ENCODE measurements at regions not wholly inside any gene's neighbourhood (a gene's known extent, or its start where the extent isn't known, plus 50 kb on each side); places are given as distances from the start of the nearest gene placed in this dataset.

- no peak for DNase-seq (ENCODE audit: low read depth)
These were observed 209.2 kb upstream of the C14orf180 start for GRCh38 chr14:104370256-104370870.

GRCh38 chr14:104371031-104371430 lies 208.5 kb upstream of the C14orf180 start:
- DNase-seq (ENCODE audit: low read depth): no peak

- DNase-seq (ENCODE audit: low read depth): no peak
These were observed 207.6 kb upstream of the C14orf180 start for GRCh38 chr14:104371917-104372316.

- no peak for DNase-seq (ENCODE audit: low read depth)
These were observed 207.0 kb upstream of the C14orf180 start for GRCh38 chr14:104372390-104373054.

DNA sequence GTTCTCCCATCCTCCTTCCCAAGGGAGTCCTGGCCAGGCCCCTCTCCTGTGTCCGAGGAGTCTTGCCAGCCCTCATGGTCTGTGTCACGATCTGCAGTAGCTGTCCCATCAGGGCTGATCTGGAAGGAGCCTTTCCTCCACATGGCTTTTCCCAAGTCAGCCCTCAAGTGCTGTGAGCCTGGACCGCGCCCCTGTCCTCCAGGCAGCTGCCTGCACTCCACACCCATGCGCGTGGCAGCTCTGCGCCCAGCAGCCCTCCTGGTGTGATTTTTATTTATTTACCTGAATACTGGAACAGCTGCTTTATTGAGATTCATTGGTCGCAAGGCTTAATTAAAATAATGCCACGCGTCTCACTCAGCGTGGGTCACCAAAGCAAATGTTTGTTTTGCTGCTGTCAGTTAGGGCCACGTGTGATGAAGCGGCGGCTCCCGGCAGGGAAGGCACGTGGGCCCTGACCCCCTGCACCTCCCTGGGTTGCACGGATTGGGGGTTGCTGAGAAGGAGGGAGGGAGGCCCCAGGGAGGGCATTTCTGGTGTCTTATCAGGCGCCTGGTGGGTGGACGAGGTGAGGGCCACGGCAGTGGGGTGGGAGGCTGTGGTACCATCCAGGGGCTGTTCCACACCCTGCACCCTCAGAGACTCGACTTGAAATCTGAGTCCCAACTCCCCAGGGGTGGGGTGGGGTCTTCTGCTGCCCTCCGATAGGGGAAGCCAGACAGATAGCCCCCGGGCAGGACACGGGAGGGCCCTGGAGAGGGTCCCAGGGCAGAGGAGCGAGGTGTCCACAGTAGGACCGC lies 206.3 kb upstream of the C14orf180 start:
- DNase-seq (ENCODE audit: low read depth): no peak

- no peak for DNase-seq (ENCODE audit: low read depth)
These were observed 205.5 kb upstream of the C14orf180 start for GRCh38 chr14:104373855-104374717.

DNA sequence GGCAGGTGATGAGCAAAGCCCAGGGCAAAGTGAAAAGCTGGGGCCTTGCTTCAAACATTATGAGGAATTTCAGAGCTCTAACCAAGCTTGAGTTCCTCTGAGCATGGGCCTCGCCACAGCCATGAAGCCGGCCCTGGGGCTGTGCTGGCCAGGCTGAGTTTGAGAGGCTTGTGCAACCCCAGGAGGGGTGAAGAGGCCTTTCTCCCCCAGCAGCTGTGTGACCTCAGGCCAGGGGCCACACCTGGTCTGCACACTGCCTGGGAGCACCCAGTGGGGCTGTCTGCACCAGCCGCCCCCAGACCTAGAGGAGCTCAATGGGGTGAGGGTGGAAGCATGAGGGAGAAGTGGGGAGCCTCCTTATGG lies 204.9 kb upstream of the C14orf180 start:
- no peak for DNase-seq (ENCODE audit: low read depth)

- no peak for DNase-seq (ENCODE audit: low read depth)
These were observed 203.9 kb upstream of the C14orf180 start for GRCh38 chr14:104375551-104376201.

DNA sequence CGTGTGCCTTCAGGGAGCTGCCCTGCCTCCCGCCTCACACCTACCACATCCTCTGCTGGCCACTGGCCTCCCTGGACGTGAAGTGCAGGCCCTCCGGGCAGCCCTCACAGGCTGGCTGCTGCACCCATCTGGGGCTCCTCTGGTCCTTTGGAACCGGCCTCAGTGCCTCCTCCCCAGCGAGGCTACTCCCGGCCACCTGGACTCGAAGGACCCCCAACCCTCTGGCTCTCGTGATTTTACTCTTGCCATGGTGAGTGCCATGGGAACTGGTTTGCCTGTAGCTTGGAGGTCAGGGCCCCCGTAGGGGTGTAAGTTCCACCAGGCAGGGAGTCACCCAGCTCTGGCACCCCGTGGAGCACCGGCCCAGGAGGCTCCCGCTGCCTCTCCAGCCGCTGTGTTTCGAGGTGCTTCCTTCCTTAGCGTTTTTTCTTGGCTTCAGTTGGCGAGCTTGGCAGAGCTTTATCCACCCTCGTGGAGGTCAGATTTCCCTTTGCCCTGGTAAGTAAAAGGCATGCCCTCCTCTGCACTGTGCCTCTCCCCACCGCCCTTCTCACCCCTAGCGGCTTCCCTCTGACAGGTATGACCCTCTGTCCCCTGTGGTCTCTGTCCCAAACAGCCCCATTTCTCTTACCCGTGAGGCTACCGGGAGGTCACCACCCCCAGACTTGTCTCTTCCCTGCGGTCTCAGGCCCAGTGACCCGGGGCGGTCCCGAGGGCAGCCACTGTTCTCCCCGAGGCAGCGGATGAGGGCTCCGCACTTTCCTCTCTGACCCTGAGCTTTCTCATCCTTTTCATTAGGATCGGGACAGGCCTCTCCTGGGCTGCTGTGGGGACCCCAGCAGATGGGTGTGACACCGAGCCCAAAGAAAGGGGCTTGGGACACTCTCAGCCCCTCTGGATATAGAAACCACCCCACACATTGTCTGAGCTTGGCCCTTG lies 203.1 kb upstream of the C14orf180 start:
- DNase-seq (ENCODE audit: low read depth): no peak

DNA sequence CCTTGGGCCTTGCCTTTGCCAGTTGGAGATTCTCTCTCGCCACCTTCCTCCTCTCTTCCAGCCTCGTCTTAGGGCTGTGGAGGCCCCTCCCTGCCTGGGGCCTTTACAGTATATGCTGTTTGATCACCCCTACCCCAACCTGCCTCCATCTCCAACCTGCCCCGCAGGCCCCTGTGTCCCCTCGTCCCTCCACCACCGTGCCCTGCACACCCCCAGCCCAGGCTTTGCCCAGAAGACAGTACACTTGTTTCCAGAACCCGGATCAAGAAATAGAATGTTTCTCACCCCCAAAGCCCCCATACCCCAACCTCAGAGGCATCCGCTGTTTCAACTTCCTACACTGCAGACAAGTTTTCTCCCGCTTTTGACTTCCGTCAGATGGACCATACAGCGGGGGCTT lies 202.3 kb upstream of the C14orf180 start:
- no peak for DNase-seq (ENCODE audit: low read depth)

DNA sequence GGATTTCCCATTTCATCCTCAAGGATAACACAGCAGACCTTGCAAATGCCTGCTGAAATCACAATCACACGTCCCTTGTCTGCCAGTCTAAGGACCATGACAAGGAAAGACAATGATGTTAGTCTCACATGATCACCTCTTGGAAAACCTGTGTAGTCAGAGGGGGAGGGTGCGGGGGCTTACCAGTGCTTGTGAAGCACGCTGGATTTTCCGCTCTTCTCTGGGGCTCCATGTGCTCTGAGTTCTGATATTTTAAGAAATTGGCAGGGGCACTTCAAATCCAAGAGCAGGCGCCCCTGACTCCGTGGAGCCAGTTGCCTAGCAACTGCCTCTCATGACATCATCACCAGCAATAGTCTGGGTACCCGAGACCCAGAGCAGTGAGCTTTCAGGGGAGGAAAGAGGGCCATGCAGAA lies 200.9 kb upstream of the C14orf180 start:
- DNase-seq (ENCODE audit: low read depth): no peak

- DNase-seq (ENCODE audit: low read depth): no peak
These were observed 197.0 kb upstream of the C14orf180 start for GRCh38 chr14:104382361-104383087.

- no peak for DNase-seq (ENCODE audit: low read depth)
These were observed 196.2 kb upstream of the C14orf180 start for GRCh38 chr14:104383088-104383995.

DNA sequence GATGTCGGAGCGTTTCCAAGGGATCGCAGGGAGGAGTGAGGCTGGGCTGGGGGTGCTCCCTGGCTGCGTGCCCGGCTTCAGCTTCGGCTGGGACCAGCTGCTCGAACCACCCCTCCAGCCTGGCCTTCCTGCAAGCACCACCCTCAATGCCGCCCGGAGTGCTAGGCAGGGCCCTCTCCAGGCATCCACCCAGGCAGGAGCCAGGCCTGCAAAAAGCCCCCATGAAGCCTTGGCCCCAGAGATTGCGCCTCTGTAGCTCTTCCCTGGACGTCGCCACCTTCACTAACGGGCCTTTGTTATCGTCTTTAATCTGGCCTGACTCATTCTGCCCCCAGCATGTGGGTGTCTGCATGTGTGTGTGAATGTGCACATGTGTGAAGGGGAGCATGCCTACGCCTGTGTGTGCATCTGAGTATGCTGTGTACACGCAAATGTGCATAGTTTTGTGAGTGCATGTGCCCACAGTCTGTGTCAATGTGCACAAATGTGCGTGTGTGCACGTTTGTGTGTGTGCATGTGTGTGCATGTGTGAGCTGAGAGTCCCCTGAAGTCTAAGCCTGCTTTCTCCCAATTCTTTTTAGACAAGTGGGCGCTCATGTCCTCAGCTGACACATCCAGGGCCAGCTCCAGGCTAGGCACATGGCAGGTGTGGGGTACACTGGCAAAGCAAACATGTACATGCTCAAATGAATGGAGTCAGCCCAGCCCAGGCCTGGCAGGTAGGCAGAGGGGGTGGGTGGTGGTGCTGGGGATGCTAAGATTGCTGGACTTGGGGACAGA lies 195.4 kb upstream of the C14orf180 start:
- DNase-seq (ENCODE audit: low read depth): no peak

GRCh38 chr14:104384776-104385071 lies 194.8 kb upstream of the C14orf180 start:
- DNase-seq (ENCODE audit: low read depth): no peak

DNA sequence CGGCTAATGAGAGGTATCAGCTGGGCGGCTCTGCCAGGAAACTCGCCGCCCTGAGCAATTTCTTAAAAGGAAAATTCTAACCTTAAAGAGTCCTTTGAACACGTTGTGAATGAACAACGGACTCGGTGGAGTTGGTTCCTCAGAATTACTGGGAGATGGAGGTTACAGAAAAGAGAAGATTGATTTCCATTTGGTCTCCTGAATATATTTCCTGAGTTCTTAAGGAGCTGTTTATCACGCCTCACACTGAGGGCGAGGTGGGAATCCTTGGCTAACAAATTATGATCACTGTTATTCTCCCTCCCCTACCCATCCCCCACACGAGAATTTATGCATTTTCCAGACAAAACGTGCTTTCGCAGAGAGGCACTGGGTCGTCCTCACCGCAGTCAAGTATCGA lies 194.5 kb upstream of the C14orf180 start:
- no peak for DNase-seq (ENCODE audit: low read depth)

DNA sequence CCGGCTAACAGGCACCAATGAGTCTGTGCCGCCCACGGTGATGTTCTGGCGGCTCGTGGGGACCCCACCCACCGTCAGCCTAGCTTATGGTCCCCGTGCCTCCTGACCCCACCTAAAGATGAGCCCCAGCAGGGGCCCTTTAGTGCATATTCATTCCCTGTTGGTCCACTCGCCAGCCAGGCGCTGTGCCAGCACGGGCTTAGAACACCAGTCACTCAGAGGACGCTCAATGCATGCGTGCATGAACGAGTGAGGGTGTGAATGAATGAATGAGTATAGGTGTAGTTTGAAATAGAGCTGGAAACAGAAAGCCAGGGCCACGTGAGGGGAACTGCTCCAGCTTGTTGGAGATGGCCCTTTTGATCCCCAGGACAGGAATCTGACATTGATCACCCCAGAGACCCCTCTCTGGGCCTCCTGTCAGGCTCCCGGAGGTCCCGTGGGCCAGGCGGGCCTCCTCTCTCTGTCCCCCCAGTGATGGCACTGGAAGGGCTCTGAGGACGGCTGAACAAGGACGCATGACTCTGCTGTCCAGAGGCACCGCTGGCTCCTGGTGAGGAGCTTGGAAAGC lies 193.9 kb upstream of the C14orf180 start:
- DNase-seq (ENCODE audit: low read depth): no peak
